NOMO-1 (cell line): ENCODE measurements at regions not wholly inside any gene's neighbourhood (a gene's known extent, or its start where the extent isn't known, plus 50 kb on each side); places are given as distances from the start of the nearest gene placed in this dataset.
A peak's percentile ranks its signal among the peaks of the same experiment; 100 is the strongest.
"Not testable (repeated sequence)": the region's sequence is repeated elsewhere in the genome, so short reads cannot be mapped to it uniquely, and the experiment has no call there.

Experiments used
- DNase-seq, 2 experiments: peaks; one replicate each; lab custom pipeline; 2025; ENCODE audit not compliant: unreplicated experiment in 2 of 2; lab: John Stamatoyannopoulos, UW

DNA sequence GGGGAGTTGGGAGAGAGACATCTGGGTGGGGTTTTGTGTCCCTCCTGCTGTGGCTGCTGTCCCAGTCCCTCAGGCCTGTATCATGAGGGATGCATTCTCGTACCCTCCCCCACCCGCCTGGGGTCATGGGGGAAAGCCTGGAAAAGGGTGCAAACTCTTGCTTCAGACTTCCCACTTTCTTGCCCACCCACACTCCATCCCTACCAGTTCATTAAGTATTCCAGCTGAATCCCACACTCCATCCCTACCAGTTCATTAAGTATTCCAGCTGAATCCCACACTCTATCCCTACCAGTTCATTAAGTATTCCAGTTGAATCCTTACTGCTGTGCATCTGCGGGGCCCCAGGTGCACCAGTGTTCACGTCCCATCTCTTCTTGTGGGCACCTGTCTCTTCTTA lies 116.3 kb downstream of the ACAA2 start:
- no peak for DNase-seq

DNA sequence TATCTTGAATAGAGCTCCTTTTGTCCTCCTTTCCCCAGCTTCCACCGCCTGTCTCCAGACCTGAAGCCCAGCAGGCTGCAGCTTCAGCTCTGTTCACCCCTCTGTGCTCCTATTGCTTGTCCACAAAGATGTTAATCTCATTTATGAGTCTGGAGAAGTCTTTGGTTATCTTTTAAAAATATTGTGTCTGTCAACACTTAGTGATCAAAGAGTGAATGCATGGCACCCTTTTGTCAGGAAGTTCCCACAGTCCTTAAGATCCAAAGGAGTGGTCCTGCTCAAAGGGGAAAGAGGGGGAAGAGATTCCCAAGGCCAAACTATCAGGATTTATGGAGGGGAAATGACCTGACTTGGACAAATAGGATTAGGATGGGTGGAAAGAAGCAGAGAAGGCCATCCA lies 118.9 kb downstream of the ACAA2 start:
- DNase-seq = no peak

GRCh38 chr18:49693717-49694005 lies 119.7 kb downstream of the ACAA2 start:
- DNase-seq = no peak

- no peak for DNase-seq
Measured at GRCh38 chr18:49692906-49693716, 120.2 kb downstream of the ACAA2 start.

DNA sequence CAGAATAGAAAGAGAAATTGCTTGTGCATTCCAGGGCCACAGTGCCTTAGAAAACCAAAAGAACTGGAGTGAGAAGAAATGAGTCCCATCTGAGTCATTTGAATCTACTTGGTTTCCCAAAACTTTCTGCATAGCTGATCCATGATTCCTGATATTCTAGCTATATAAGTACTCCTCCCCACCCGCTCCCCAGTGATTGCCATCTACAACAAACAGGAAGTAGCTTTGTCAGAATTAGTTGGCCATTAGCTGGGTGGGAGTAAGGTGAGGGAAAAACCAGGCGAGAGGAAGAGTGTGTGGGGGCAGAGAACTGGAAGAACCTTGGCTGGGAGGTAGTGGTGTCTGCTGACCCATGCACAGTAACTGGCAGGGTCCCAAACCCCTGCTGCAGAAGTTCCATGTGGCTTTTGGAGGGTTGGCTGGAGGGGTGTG lies 122.1 kb downstream of the ACAA2 start:
- DNase-seq = no peak

- no peak for DNase-seq
Measured at GRCh38 chr18:49690312-49690711, 123.0 kb downstream of the ACAA2 start.

- no peak for DNase-seq
Measured at GRCh38 chr18:49685231-49685942, 123.5 kb downstream of the LIPG start.

GRCh38 chr18:49682803-49683190 lies 120.9 kb downstream of the LIPG start:
- not testable (repeated sequence) for DNase-seq

DNA sequence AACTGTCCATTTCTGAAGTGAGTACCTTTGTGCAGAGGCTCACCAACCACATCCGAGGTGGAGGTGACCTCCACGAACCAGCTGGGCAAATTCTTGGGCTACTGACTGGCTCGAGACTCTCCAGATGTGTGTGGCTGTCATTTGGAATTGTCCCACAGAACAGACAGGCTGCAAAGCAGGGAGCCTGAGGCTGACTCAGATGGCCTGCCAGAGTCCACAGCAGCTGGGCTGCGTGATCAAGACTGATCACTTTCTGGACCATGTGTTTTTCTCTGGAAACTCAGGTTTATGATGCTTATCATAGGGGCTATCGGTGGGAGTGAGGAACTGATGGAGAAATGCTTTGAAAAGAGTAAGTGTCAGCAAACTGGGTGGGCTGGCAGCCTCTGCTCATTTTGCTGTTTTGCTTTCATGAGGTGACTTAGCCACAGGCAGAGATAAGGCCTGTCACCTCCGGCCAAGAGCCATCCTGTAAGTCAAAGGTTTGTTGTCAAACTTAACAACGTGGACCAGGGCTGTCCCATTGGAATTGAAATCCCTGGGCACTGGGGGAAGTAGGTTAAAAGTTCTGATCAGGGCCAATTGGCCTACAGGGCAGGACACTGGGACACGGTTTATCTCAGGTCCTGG lies 120.4 kb downstream of the LIPG start:
- no peak for DNase-seq

DNA sequence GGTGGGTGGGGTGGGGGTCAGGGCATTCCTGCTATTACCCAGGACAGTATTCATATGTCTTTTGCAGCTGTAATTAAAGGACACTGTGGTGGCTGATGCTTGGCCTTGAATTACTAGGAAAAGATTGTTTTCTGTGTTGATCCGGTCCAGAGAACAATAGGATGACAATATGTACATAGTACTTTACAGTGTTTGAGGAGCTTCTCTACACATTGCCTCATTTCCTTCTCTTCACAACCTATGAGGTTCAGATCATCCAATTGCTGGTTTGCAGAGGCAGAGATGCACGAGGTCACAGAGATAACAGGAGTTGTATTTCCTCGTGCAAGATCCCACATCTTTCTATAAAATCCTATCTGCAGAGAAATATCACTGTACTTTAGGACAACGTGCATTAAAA lies 119.5 kb downstream of the LIPG start:
- DNase-seq = no peak

- no peak for DNase-seq
Measured at GRCh38 chr18:49678440-49678839, 116.6 kb downstream of the LIPG start.

GRCh38 chr18:49677762-49678413 lies 116.0 kb downstream of the LIPG start:
- DNase-seq = no peak

DNA sequence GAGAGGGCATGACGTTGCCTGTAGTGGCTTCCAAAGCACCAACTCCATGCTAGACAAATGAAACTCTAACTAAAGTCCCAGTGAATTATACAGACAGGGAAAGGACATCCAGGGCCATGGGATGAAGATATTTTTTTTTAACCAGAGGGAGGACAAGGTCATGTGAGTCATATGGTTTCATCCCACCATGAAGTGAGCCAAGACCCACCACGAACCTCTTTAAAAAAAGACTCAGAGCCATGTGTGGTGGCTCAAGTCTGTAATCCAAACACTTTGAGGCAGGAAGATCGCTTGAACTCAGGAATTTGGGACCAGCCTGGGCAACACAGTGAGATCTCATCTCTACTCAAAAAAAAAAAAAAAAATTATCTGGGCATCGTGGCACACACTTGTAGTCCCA lies 115.2 kb downstream of the LIPG start:
- no peak for DNase-seq

DNA sequence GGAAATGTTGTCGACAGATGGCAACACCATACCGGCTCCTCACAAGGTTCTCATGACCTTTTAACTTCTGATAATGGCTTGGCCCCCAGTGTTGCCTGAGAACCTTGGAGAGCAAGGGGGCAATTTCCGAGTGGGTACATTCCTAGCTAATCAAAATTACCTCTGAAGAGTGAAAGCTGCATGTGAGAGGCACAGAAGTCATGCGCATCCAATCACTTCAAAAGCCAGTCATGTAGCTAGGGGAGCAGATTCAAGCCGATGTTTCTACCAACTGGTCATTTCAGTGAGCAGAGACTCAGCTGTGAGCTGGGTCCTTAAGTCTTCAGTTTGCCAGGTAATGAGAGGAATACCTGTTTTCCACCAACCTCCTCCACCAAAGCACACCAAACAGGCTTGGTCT lies 111.4 kb downstream of the LIPG start:
- DNase-seq = no peak

DNA sequence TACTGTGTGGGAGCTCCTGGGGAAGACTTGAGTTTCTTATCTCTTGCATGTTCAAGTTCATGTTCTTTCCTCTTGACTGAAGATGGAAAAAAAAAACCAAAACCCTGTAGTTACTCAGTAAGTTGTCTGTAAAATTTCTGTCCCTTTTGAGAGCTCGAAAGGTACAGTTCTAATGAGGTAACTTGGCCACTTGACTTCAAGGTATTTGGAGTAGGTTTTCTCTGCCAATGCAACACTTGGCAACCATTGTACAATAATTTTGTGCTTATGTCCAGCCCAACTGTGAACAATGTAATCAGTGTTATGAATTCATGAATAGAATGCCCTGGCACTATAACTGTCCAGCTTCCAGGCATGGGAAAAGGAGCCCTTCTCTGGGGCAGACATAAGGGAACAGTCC lies 111.0 kb downstream of the LIPG start:
- DNase-seq = no peak

DNA sequence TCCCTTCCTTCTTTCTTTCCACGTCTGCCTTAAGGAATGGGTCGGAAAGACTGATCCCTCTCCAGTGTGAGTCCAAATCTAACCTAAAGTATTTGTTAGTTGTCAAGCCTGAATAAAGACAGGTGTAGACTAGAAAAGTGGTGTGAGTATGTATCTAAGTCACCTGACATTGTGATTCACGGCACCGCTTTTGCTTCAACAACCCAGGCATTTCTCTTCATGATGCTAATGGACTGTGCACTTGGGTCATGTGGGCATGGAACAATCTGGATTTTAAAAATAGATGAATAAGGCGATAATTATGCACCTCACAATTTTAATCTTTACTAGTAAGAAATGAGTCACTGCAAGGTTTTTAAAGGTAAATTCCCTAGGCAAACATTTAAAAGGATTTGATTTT lies 107.5 kb downstream of the LIPG start:
- DNase-seq = no peak

GRCh38 chr18:49668574-49669275 lies 106.9 kb downstream of the LIPG start:
- no peak for DNase-seq

DNA sequence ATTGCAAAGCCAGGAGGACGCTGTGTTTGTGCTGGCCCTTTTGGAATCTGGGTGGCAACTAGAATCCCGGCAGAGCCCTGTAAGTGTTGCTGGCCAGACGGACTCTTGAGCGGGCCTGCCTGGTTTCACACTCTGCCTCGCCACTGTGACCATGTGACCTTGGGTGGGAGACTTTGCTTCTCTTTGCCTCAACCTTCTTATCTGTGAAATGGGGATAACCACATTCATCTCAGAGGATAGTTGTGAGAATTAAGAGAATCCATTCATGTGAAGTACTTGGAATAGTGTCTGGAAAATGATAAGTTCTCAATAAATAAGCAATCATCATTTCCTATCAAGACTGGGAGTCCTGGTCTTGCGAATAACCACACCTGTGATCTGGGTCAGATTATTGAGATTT lies 105.6 kb downstream of the LIPG start:
- DNase-seq = no peak

GRCh38 chr18:49666045-49666775 lies 104.4 kb downstream of the LIPG start:
- peak in 1 of 2 experiments; percentile 9 for DNase-seq
